ENCODE measurements at regions not wholly inside any gene's neighbourhood (a gene's known extent, or its start where the extent isn't known, plus 50 kb on each side); places are given as distances from the start of the nearest gene placed in this dataset.

GRCh38 chr10:57221674-57222073 is 860.6 kb upstream of the ZWINT start:
- 78% methylated on average over 3 of the region's 3 CpGs for WGBS (ENCODE audit: insufficient coverage)
- H3K27me3 ChIP-seq (ENCODE audit: control insufficient read depth, insufficient read depth, low read length), result no peaks in the 10 kb centered on the region
- H3K4me3 ChIP-seq (ENCODE audit: low read length), result no peak overlapping the region
- no peak for DNase-seq
- Mint-ChIP-seq H3K4me3 (no peak overlapping the region), H3K27me3 (ENCODE audit: low read depth in 2 of 2) (no peaks in the 10 kb centered on the region), H3K9me3 (peaks cover 2 to 8% of the 10 kb centered on the region in 2 donors), H3K36me3 (no peaks in the 10 kb centered on the region), H3K27ac (no peak overlapping the region), H3K4me1 (no peaks in the 10 kb centered on the region)
- ATAC-seq, result no peak
- H3K36me3 ChIP-seq (ENCODE audit: control insufficient read depth, insufficient read depth, low read length), result no peaks in the 10 kb centered on the region
- no peak overlapping the region for H3K27ac ChIP-seq (ENCODE audit: low read length)
- intact Hi-C loops (cut with micrococcal nuclease), result no loop called here
- TF ChIP-seq CTCF (IDR thresholded peaks at IDR 0.05), result no peak
- no peaks in the 10 kb centered on the region for H3K4me1 ChIP-seq (ENCODE audit: control insufficient read depth, insufficient read depth, low read length)
- H3K9me3 ChIP-seq (ENCODE audit: control insufficient read depth, insufficient read depth, low read length), result peaks cover 6% of the 10 kb centered on the region

DNA sequence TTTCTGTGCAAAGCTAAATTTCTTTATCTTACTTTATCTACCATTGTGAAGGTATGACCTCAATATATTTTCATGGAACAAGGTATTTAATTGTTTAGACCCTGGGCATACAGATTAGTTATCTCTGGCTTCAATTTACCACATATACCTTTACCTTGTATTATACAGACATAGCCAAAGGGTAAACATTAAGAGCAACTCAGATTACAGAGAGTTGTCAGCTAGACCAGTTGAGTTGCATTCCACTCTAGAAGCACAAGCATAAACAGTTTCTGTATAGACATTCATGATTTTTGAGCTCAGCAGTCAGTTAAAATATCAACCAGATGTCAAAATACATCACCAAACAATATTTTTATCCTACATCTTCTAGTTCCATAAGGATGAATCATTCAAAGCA is 857.3 kb upstream of the ZWINT start:
- intact Hi-C loops (cut with micrococcal nuclease), result no loop called here
- H3K4me3 ChIP-seq (ENCODE audit: low read length), result no peak overlapping the region

DNA sequence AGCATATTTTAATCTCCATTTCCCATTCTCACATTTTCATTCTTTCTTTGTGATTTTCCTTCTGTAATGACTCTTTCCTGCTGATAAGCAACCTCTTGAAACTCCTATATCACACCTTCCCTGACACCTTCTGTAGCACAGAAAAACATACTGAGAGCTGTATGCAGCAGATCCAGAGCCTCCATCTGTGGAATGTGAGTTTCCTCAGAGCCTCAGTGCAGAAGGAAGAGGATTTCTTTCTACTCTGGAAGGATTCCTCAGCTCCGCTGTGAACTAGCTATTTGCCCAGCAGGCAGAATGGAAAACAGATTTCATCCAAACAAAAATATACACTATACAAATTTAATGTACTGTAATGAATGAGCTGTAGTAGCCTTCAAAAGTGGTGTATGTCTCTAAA is 841.3 kb upstream of the ZWINT start:
- Mint-ChIP-seq H3K36me3 (no peaks in the 10 kb centered on the region), H3K27ac (no peak overlapping the region), H3K9me3 (peaks cover 7 to 13% of the 10 kb centered on the region in 2 donors), H3K27me3 (ENCODE audit: low read depth in 2 of 2) (no peaks in the 10 kb centered on the region), H3K4me1 (no peaks in the 10 kb centered on the region), H3K4me3 (no peak overlapping the region)
- Histone ChIP-seq H3K27ac (ENCODE audit: low read length) (no peak overlapping the region), H3K9me3 (ENCODE audit: control insufficient read depth, insufficient read depth, low read length) (peaks cover 2% of the 10 kb centered on the region), H3K27me3 (ENCODE audit: control insufficient read depth, insufficient read depth, low read length) (no peaks in the 10 kb centered on the region), H3K4me3 (ENCODE audit: low read length) (no peak overlapping the region), H3K4me1 (ENCODE audit: control insufficient read depth, insufficient read depth, low read length) (no peaks in the 10 kb centered on the region), H3K36me3 (ENCODE audit: control insufficient read depth, insufficient read depth, low read length) (no peaks in the 10 kb centered on the region)
- ATAC-seq (no peak), DNase-seq (no peak)
- intact Hi-C loops (cut with micrococcal nuclease), result no loop called here
- WGBS (ENCODE audit: insufficient coverage), result no CpG with 5 or more reads among the region's 1 CpG
- no peak for TF ChIP-seq CTCF (IDR thresholded peaks at IDR 0.05)

More for the DNA sequence above, 857.3 kb upstream of the ZWINT start:
- Mint-ChIP-seq H3K36me3 (no peaks in the 10 kb centered on the region), H3K9me3 (peaks cover 10 to 15% of the 10 kb centered on the region in 2 donors), H3K4me3 (no peak overlapping the region), H3K27ac (no peak overlapping the region), H3K27me3 (ENCODE audit: low read depth in 2 of 2) (no peaks in the 10 kb centered on the region), H3K4me1 (no peaks in the 10 kb centered on the region)
- DNase-seq (no peak), ATAC-seq (no peak)
- no peaks in the 10 kb centered on the region for H3K27me3 ChIP-seq (ENCODE audit: control insufficient read depth, insufficient read depth, low read length)
- no peak for TF ChIP-seq CTCF (IDR thresholded peaks at IDR 0.05)
- H3K36me3 ChIP-seq (ENCODE audit: control insufficient read depth, insufficient read depth, low read length), result no peaks in the 10 kb centered on the region
- H3K27ac ChIP-seq (ENCODE audit: low read length), result no peak overlapping the region
- no peaks in the 10 kb centered on the region for H3K4me1 ChIP-seq (ENCODE audit: control insufficient read depth, insufficient read depth, low read length)
- H3K9me3 ChIP-seq (ENCODE audit: control insufficient read depth, insufficient read depth, low read length), result peaks cover 6% of the 10 kb centered on the region

DNA sequence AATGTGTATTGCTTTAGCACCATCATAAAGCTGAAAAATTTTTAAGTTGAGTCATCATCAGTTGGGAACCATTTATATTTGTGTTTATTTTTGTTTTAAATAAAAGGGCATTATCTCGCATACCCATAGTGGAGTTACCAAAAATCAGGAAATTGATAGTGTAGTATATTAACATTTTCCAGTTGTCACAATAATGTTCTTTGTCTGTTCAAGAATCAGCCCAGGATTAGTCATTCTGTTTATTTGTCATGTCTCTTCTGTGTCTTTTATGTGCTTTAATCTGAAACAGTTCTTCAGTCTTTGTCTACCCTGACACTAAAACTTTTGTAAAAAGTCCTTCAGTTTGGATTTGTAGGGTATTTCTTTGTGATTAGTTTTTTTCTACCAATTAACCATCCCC is 827.8 kb upstream of the ZWINT start:
- H3K4me1 ChIP-seq (ENCODE audit: control insufficient read depth, insufficient read depth, low read length), result no peaks in the 10 kb centered on the region
- H3K27me3 ChIP-seq (ENCODE audit: control insufficient read depth, insufficient read depth, low read length), result no peaks in the 10 kb centered on the region
- Mint-ChIP-seq H3K4me3 (no peak overlapping the region), H3K27me3 (ENCODE audit: low read depth in 2 of 2) (no peaks in the 10 kb centered on the region), H3K4me1 (no peaks in the 10 kb centered on the region), H3K9me3 (peaks cover 16 to 22% of the 10 kb centered on the region in 2 donors), H3K36me3 (no peaks in the 10 kb centered on the region), H3K27ac (no peak overlapping the region)
- ATAC-seq, result no peak
- no peak for DNase-seq
- no peak overlapping the region for H3K27ac ChIP-seq (ENCODE audit: low read length)
- intact Hi-C loops (cut with micrococcal nuclease), result no loop called here
- no peaks in the 10 kb centered on the region for H3K9me3 ChIP-seq (ENCODE audit: control insufficient read depth, insufficient read depth, low read length)
- no peaks in the 10 kb centered on the region for H3K36me3 ChIP-seq (ENCODE audit: control insufficient read depth, insufficient read depth, low read length)
- WGBS (ENCODE audit: insufficient coverage), result 100% methylated on average over 1 of the region's 1 CpG
- no peak for TF ChIP-seq CTCF (IDR thresholded peaks at IDR 0.05)
- H3K4me3 ChIP-seq (ENCODE audit: low read length), result no peak overlapping the region
